A549 (cell line): ENCODE measurements at regions not wholly inside any gene's neighbourhood (a gene's known extent, or its start where the extent isn't known, plus 50 kb on each side); places are given as distances from the start of the nearest gene placed in this dataset.

Source experiments
- ATAC-seq, 2 experiments: fragments of 200-7000 bp in 1 of 2; fragments of >200 bp in 1 of 2; cut with Nextera tagmentation in 1 of 2; cut with Tn5 transposase in 1 of 2; 3 replicates each; pipeline versions ENCODE4 v1.8.0 to v1.9.1; 2018 to 2020; ENCODE audit warnings: mild to moderate bottlenecking in 1 of 2, moderate library complexity in 1 of 2
- CTCF ChIA-PET: fragments of 300-600 bp; sonication (Branson Sonifier 250); formaldehyde crosslinking; extraction: SDS; loops from one replicate; lab custom pipeline; 2021; ENCODE audit warnings: antibody characterized with exemption, inconsistent platforms; lab: Yijun Ruan, JAX
- POLR2A ChIA-PET: fragments of 350-600 bp; formaldehyde crosslinking; extraction: SDS; loops from one replicate; lab custom pipeline; 2021; ENCODE audit warnings: antibody characterized with exemption, inconsistent platforms; lab: Yijun Ruan, JAX
- DNase-seq, 2 experiments: peaks; one replicate each; pipeline versions ENCODE4 v3.0.0 to v3.0.0-alpha.2; 2011 to 2016; ENCODE audit warnings: low read depth in 1 of 2, low spot score in 1 of 2
- FAIRE-seq: peaks from 2 replicates; lab custom pipeline; 2011; peaks lifted over from hg19 to GRCh38; lab: Jason Lieb, UNC
- H3K27ac ChIP-seq, 2 experiments: fragments of >200 bp; sonication (Bioruptor Twin); formaldehyde crosslinking; 3 replicates each; pipeline ENCODE4 v1.5.1; 2016 to 2017
- H3K4me1 ChIP-seq: fragments of >200 bp; sonication (Bioruptor Twin); formaldehyde crosslinking; 3 replicates; pipeline ENCODE4 v1.6.1; 2016
- H3K4me2 ChIP-seq: fragments of >200 bp; sonication (Bioruptor Twin); formaldehyde crosslinking; 3 replicates; pipeline ENCODE4 v1.6.1; 2016
- H3K4me3 ChIP-seq: fragments of >200 bp; sonication (Bioruptor Twin); formaldehyde crosslinking; 3 replicates; pipeline ENCODE4 v1.5.1; 2016
- H3K9me3 ChIP-seq: fragments of >200 bp; sonication (Bioruptor Twin); formaldehyde crosslinking; 3 replicates; pipeline ENCODE4 v1.6.1; 2016
- BHLHE40 ChIP-seq: IDR thresholded peaks from 2 replicates; pipeline ENCODE4 v1.6.1; 2012; ENCODE audit warnings: low read depth, low read length, inconsistent platforms
- CBX8 ChIP-seq: fragments of 200-600 bp; sonication (generic); IDR thresholded peaks from 2 replicates; pipeline ENCODE4 v1.6.1; 2016
- CHD4 ChIP-seq: fragments of 200-600 bp; sonication (generic); IDR thresholded peaks from 2 replicates; pipeline ENCODE4 v1.6.1; 2016; ENCODE audit warnings: antibody characterized with exemption, mild to moderate bottlenecking, borderline replicate concordance
- EHMT2 ChIP-seq: fragments of 200-600 bp; sonication (generic); IDR thresholded peaks from 2 replicates; pipeline ENCODE4 v1.6.1; 2016; ENCODE audit warnings: antibody characterized with exemption, low read depth, mild to moderate bottlenecking, moderate library complexity
- FOSL2 ChIP-seq, 2 experiments: fragments of 450-650 bp in 1 of 2; fragments of >200 bp in 1 of 2; sonication (Bioruptor Twin) in 1 of 2; formaldehyde crosslinking; IDR thresholded peaks; 2 replicates each; pipeline versions ENCODE4 v1.5.0 to v1.6.1; 2016 to 2020; ENCODE audit warnings: mild to moderate bottlenecking in 1 of 2, moderate library complexity in 1 of 2
- GATA3 ChIP-seq: IDR thresholded peaks from 2 replicates; pipeline ENCODE4 v1.6.1; 2012; ENCODE audit warnings: borderline replicate concordance
- HOXA7 ChIP-seq: fragments of 250-450 bp; sonication (Bioruptor Pico); IDR thresholded peaks from 2 replicates; pipeline ENCODE4 v1.5.0; 2020; ENCODE audit warnings: mild to moderate bottlenecking, moderate library complexity
- HOXB13 ChIP-seq: fragments of 250-450 bp; sonication (Bioruptor Pico); IDR thresholded peaks from 2 replicates; pipeline ENCODE4 v1.5.0; 2020; ENCODE audit warnings: low read depth, mild to moderate bottlenecking, moderate library complexity
- KDM1A ChIP-seq: fragments of 200-600 bp; sonication (generic); IDR thresholded peaks from 2 replicates; pipeline ENCODE4 v1.6.1; 2016; ENCODE audit warnings: low read depth, mild to moderate bottlenecking
- KDM5A ChIP-seq: fragments of 200-600 bp; sonication (generic); IDR thresholded peaks from 2 replicates; pipeline ENCODE4 v1.6.1; 2016; ENCODE audit warnings: antibody characterized with exemption, mild to moderate bottlenecking
- MAFK ChIP-seq: fragments of 450-650 bp; IDR thresholded peaks from 2 replicates; pipeline ENCODE4 v1.6.1; 2014; ENCODE audit not compliant: partially characterized antibody
- MAZ ChIP-seq: fragments of 150-350 bp; IDR thresholded peaks from 2 replicates; pipeline ENCODE4 v1.6.1; 2014; ENCODE audit warnings: antibody characterized with exemption, low read depth, low read length, borderline replicate concordance
- MYC ChIP-seq: IDR thresholded peaks from 2 replicates; pipeline ENCODE4 v1.6.1; 2012; ENCODE audit warnings: mild to moderate bottlenecking, inconsistent platforms, low read length, improper control_type of control experiment, borderline replicate concordance
- NFE2L2 ChIP-seq: fragments of 150-350 bp; conservative IDR thresholded peaks from 2 replicates; pipeline ENCODE4 v1.6.1; 2014; ENCODE audit warnings: low read length
- NPAS2 ChIP-seq: fragments of 250-450 bp; sonication (Bioruptor Pico); IDR thresholded peaks from 2 replicates; pipeline ENCODE4 v1.8.0; 2022; ENCODE audit warnings: mild to moderate bottlenecking, moderate library complexity, borderline replicate concordance
- NR3C1 ChIP-seq: fragments of >200 bp; sonication (Bioruptor Twin); formaldehyde crosslinking; IDR thresholded peaks from 3 replicates; pipeline ENCODE4 v1.6.1; 2017
- PHF8 ChIP-seq: fragments of 200-600 bp; sonication (generic); IDR thresholded peaks from 2 replicates; pipeline ENCODE4 v1.6.1; 2016; ENCODE audit warnings: low read depth, mild to moderate bottlenecking, antibody characterized with exemption, moderate library complexity, borderline replicate concordance
- POLR2AphosphoS2 ChIP-seq: conservative IDR thresholded peaks from 2 replicates; pipeline ENCODE4 v1.6.1; 2012; ENCODE audit warnings: low read length, improper control_type of control experiment, inconsistent platforms
- RCOR1 ChIP-seq: fragments of 150-350 bp; IDR thresholded peaks from 2 replicates; pipeline ENCODE4 v1.6.1; 2014; ENCODE audit warnings: antibody characterized with exemption, low read length, low read depth
- RNF2 ChIP-seq: fragments of 200-600 bp; sonication (generic); IDR thresholded peaks from 2 replicates; pipeline ENCODE4 v1.6.1; 2016; ENCODE audit warnings: low read depth, mild to moderate bottlenecking, antibody characterized with exemption, moderate library complexity, borderline replicate concordance
- SMC3 ChIP-seq: fragments of >200 bp; sonication (Bioruptor Twin); formaldehyde crosslinking; IDR thresholded peaks from 3 replicates; pipeline ENCODE4 v1.6.1; 2018; ENCODE audit warnings: inconsistent platforms
- TFCP2L1 ChIP-seq: fragments of 250-450 bp; sonication (Bioruptor Pico); IDR thresholded peaks from 2 replicates; pipeline ENCODE4 v1.5.0; 2021; ENCODE audit warnings: mild to moderate bottlenecking
- TP53 ChIP-seq: fragments of 250-450 bp; sonication (Bioruptor Pico); IDR thresholded peaks from 2 replicates; pipeline ENCODE4 v1.5.0; 2021; ENCODE audit warnings: mild to moderate bottlenecking, moderate library complexity
- ZFP36 ChIP-seq: fragments of 450-650 bp; IDR thresholded peaks from 2 replicates; pipeline ENCODE4 v1.6.1; 2014; ENCODE audit warnings: borderline replicate concordance; ENCODE audit not compliant: partially characterized antibody
- WGBS: methylation state at CpG from one replicate; pipeline ENCODE4 v1.1.6; 2017; ENCODE audit errors: missing lambda C conversion rate; 5-methylcytosine and 5-hydroxymethylcytosine counted together
- TF ChIP-seq, protein P1 (sequence below): fragments of >200 bp; sonication (Bioruptor Twin); formaldehyde crosslinking; IDR thresholded peaks from 3 replicates; pipeline ENCODE4 v1.6.1; 2016
- TF ChIP-seq, protein P2 (sequence below): fragments of 250-450 bp; sonication (Bioruptor Pico); IDR thresholded peaks from 2 replicates; pipeline ENCODE4 v1.5.0; 2020; ENCODE audit warnings: low read depth, mild to moderate bottlenecking, moderate library complexity
- TF ChIP-seq, protein P3 (sequence below): fragments of 150-350 bp; IDR thresholded peaks from 2 replicates; pipeline ENCODE4 v1.6.1; 2014; ENCODE audit warnings: low read depth, mild to moderate bottlenecking, low read length

DNA sequence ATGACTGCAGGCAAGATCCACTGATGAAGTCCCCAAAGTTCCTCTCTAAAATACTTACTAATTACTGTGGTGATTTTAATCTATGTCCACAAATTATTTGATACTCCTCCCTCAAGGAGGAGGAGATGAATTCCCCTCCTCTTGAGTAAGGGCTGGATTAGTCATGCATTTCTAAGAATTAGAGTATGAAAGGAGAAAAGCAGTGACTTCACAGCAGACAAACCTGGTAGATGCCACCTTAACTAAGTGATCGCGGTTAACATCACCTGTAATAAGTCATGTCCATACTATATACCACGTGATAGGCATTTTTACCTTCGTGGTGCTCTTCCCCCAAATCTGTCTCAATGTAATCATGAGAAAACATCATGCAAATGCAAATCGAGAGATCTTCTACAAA is 52.0 kb upstream of the TSPAN18 start:
- POLR2A ChIA-PET = no interaction called here
- Histone ChIP-seq H3K4me2 (no peak overlapping the region), H3K27ac (no peak overlapping the region), H3K9me3 (no peaks in the 10 kb centered on the region), H3K4me3 (no peak overlapping the region), H3K4me1 (no peaks in the 10 kb centered on the region)
- FAIRE-seq = no peak
- CTCF ChIA-PET = no interaction called here
- no peak for TF ChIP-seq ZFP36
- no peak for TF ChIP-seq TFCP2L1 (CRISPR knock-in tag)
- TF ChIP-seq EHMT2 = no peak
- no peak for TF ChIP-seq NR3C1
- TF ChIP-seq MYC = no peak
- TF ChIP-seq NPAS2 (CRISPR knock-in tag) = no peak
- TF ChIP-seq HOXA7 (CRISPR knock-in tag) = no peak
- TF ChIP-seq HOXB13 (CRISPR knock-in tag) = no peak
- no peak for TF ChIP-seq SMC3
- no peak for TF ChIP-seq FOSL2 (IDR thresholded peaks at IDR 0.05)
- no peak for TF ChIP-seq FOSL2 (CRISPR knock-in tag; IDR thresholded peaks at IDR 0.05)
- no peak for TF ChIP-seq BHLHE40
- no peak for TF ChIP-seq RNF2
- no peak for TF ChIP-seq MAFK
- ATAC-seq = no peak; a peak in 1 of 6 replicates
- DNase-seq = no peak
- WGBS = 51% methylated on average over 5 of the region's 5 CpGs

DNA sequence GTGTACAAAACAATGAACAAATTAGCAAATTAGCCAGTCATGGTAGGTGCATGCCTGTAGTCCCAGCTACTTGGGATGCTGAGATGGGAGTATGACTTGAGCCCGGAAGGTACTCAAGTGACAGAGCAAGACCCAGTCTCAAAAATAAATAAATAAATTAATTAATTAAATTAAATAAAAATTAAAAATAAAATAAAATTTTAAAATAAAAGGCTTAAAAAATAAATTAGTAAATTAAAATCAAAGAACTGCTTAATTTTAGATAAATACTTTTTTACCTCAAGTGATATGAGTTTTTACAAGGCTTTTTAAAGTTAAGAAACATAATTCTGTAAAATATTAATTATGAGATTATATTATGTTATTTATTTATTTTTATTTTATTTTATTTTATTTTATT is 50.9 kb upstream of the TSPAN18 start:
- no peak overlapping the region for H3K27ac ChIP-seq
- 73% methylated on average over 1 of the region's 1 CpG for WGBS
- ATAC-seq = no peak
- no peaks in the 10 kb centered on the region; the same call in 2 of the 3 replicates for H3K4me1 ChIP-seq
- ChIA-PET CTCF (no interaction called here), POLR2A (no interaction called here)
- FAIRE-seq = no peak
- H3K4me3 ChIP-seq = no peak overlapping the region
- H3K9me3 ChIP-seq = no peaks in the 10 kb centered on the region
- no peak for DNase-seq
- H3K4me2 ChIP-seq = no peak overlapping the region
- no peak for TF ChIP-seq NFE2L2
- TF ChIP-seq KDM1A = no peak
- no peak for TF ChIP-seq BHLHE40
- TF ChIP-seq KDM5A = no peak
- TF ChIP-seq CBX8 = no peak
- TF ChIP-seq CHD4 = no peak
- TF ChIP-seq, protein P1, sequence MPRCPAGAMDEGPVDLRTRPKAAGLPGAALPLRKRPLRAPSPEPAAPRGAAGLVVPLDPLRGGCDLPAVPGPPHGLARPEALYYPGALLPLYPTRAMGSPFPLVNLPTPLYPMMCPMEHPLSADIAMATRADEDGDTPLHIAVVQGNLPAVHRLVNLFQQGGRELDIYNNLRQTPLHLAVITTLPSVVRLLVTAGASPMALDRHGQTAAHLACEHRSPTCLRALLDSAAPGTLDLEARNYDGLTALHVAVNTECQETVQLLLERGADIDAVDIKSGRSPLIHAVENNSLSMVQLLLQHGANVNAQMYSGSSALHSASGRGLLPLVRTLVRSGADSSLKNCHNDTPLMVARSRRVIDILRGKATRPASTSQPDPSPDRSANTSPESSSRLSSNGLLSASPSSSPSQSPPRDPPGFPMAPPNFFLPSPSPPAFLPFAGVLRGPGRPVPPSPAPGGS = no peak
- TF ChIP-seq, protein P2, sequence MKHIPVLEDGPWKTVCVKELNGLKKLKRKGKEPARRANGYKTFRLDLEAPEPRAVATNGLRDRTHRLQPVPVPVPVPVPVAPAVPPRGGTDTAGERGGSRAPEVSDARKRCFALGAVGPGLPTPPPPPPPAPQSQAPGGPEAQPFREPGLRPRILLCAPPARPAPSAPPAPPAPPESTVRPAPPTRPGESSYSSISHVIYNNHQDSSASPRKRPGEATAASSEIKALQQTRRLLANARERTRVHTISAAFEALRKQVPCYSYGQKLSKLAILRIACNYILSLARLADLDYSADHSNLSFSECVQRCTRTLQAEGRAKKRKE (CRISPR knock-in tag) = no peak
- no peak for TF ChIP-seq MAZ
- TF ChIP-seq GATA3 = no peak
- TF ChIP-seq TP53 (CRISPR knock-in tag) = no peak
- no peak for TF ChIP-seq POLR2AphosphoS2
- no peak for TF ChIP-seq HOXA7 (CRISPR knock-in tag)
- no peak for TF ChIP-seq RNF2
- TF ChIP-seq RCOR1 = no peak
- no peak for TF ChIP-seq PHF8
- TF ChIP-seq, protein P3, sequence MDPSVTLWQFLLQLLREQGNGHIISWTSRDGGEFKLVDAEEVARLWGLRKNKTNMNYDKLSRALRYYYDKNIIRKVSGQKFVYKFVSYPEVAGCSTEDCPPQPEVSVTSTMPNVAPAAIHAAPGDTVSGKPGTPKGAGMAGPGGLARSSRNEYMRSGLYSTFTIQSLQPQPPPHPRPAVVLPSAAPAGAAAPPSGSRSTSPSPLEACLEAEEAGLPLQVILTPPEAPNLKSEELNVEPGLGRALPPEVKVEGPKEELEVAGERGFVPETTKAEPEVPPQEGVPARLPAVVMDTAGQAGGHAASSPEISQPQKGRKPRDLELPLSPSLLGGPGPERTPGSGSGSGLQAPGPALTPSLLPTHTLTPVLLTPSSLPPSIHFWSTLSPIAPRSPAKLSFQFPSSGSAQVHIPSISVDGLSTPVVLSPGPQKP = no peak
